ENCODE measurements at regions not wholly inside any gene's neighbourhood (a gene's known extent, or its start where the extent isn't known, plus 50 kb on each side); places are given as distances from the start of the nearest gene placed in this dataset.

- ChIA-PET CTCF (no interaction called here), POLR2A (ENCODE audit: unreplicated experiment) (no interaction called here)
- no peak overlapping the region for H2AFZ ChIP-seq
- H4K20me1 ChIP-seq (ENCODE audit: insufficient read depth): no peaks in the 10 kb centered on the region
- H3K36me3 ChIP-seq (ENCODE audit: low read depth): no peaks in the 10 kb centered on the region
- no peaks in the 10 kb centered on the region for H3K9me2 ChIP-seq (ENCODE audit: insufficient read depth)
- no peaks in the 10 kb centered on the region; the same call in 1 of the 2 replicates for H3K9me3 ChIP-seq (ENCODE audit: insufficient read depth, low read depth)
- H3F3A ChIP-seq (ENCODE audit: insufficient read depth, low read depth): no peaks in the 10 kb centered on the region
- TF ChIP-seq EZH2 (IDR thresholded peaks at IDR 0.05; ENCODE audit: low read depth) (no peak), CTCF (conservative IDR thresholded peaks at IDR 0.05) (no peak)
- no peak overlapping the region for H3K27ac ChIP-seq
- no peak for DNase-seq
- BruUV-seq (replicated peaks): no TSS peak
- H3K4me3 ChIP-seq: no peak overlapping the region
- H3K4me2 ChIP-seq: no peak overlapping the region
- 0 out of 2 replicates have a peak, but pooled peaks cover 6% of the 10 kb centered on the region for H3K27me3 ChIP-seq (ENCODE audit: insufficient read depth, low read depth)
- H3K79me2 ChIP-seq (ENCODE audit: low read depth): no peaks in the 10 kb centered on the region
- intact Hi-C loops (cut with micrococcal nuclease; ENCODE audit: unreplicated experiment): no loop called here
- H3K4me1 ChIP-seq (replicated peaks; ENCODE audit: insufficient read depth): no peaks in the 10 kb centered on the region
Measured at GRCh38 chr2:122535960-122536505, 780.6 kb downstream of the TSN start.

GRCh38 chr2:122539311-122539710, 783.9 kb downstream of the TSN start:
- H3K4me2 ChIP-seq: no peak overlapping the region
- H3K9me2 ChIP-seq (ENCODE audit: insufficient read depth): no peaks in the 10 kb centered on the region
- DNase-seq: no peak
- H3K9me3 ChIP-seq (ENCODE audit: insufficient read depth, low read depth): peaks cover 3% of the 10 kb centered on the region; the same call in 1 of the 2 replicates
- no peaks in the 10 kb centered on the region for H3F3A ChIP-seq (ENCODE audit: insufficient read depth, low read depth)
- no peaks in the 10 kb centered on the region for H3K36me3 ChIP-seq (ENCODE audit: low read depth)
- no peak overlapping the region for H3K27ac ChIP-seq
- no peaks in the 10 kb centered on the region for H3K79me2 ChIP-seq (ENCODE audit: low read depth)
- ChIA-PET POLR2A (ENCODE audit: unreplicated experiment) (no interaction called here), CTCF (no interaction called here)
- H3K4me1 ChIP-seq (replicated peaks; ENCODE audit: insufficient read depth): no peaks in the 10 kb centered on the region
- intact Hi-C loops (cut with micrococcal nuclease; ENCODE audit: unreplicated experiment): no loop called here
- TF ChIP-seq EZH2 (IDR thresholded peaks at IDR 0.05; ENCODE audit: low read depth) (no peak), CTCF (conservative IDR thresholded peaks at IDR 0.05) (no peak)
- no TSS peak for BruUV-seq (replicated peaks)
- H3K4me3 ChIP-seq: no peak overlapping the region
- no peak overlapping the region for H2AFZ ChIP-seq
- H3K27me3 ChIP-seq (ENCODE audit: insufficient read depth, low read depth): 0 out of 2 replicates have a peak, but pooled peaks cover 6% of the 10 kb centered on the region
- H4K20me1 ChIP-seq (ENCODE audit: insufficient read depth): no peaks in the 10 kb centered on the region

GRCh38 chr2:122539920-122540319, 784.5 kb downstream of the TSN start:
- ChIA-PET POLR2A (ENCODE audit: unreplicated experiment) (no interaction called here), CTCF (no interaction called here)
- Histone ChIP-seq H3F3A (ENCODE audit: insufficient read depth, low read depth) (no peaks in the 10 kb centered on the region), H2AFZ (no peak overlapping the region), H3K9me2 (ENCODE audit: insufficient read depth) (no peaks in the 10 kb centered on the region), H3K27me3 (ENCODE audit: insufficient read depth, low read depth) (0 out of 2 replicates have a peak, but pooled peaks cover 6% of the 10 kb centered on the region), H3K27ac (no peak overlapping the region), H3K9me3 (ENCODE audit: insufficient read depth, low read depth) (peaks cover 3% of the 10 kb centered on the region; the same call in 1 of the 2 replicates), H3K4me1 (replicated peaks; ENCODE audit: insufficient read depth) (no peaks in the 10 kb centered on the region), H3K4me2 (no peak overlapping the region), H3K79me2 (ENCODE audit: low read depth) (no peaks in the 10 kb centered on the region), H3K36me3 (ENCODE audit: low read depth) (no peaks in the 10 kb centered on the region), H4K20me1 (ENCODE audit: insufficient read depth) (no peaks in the 10 kb centered on the region), H3K4me3 (no peak overlapping the region)
- TF ChIP-seq EZH2 (IDR thresholded peaks at IDR 0.05; ENCODE audit: low read depth): no peak
- TF ChIP-seq CTCF (conservative IDR thresholded peaks at IDR 0.05): no peak
- intact Hi-C loops (cut with micrococcal nuclease; ENCODE audit: unreplicated experiment): no loop called here
- DNase-seq: no peak
- BruUV-seq (replicated peaks): no TSS peak

All from PC-9 (cell line).